ENCODE measurements at regions not wholly inside any gene's neighbourhood (a gene's known extent, or its start where the extent isn't known, plus 50 kb on each side); places are given as distances from the start of the nearest gene placed in this dataset.
"Not testable (repeated sequence)": the region's sequence is repeated elsewhere in the genome, so short reads cannot be mapped to it uniquely, and the experiment has no call there.

DNA sequence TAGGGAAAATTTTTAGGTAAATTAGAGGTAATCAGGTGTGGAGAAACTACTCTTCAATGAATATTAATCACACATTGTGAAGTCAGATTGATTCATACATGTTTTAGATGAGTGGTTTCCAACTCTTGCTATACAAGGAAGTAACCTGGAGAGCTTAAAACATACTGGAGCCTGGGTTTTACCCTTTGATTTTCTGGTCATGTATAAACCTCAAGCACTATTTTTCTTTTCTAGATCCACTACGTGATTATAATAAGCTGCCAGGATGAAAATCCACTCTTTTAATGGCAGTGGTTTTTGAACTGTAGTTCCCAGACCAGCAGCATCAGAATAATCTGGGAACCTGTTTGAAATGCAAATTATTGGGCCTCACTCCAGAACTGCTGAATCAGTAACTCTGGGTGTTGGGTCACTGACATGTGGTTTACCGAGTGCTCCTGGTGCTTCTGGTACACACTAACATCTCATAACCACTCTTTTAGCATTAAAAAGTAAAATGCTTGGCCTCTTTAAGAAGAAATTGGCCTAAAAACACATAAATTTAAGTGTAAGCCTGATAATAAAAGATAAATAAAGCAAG lies 63.4 kb downstream of the DCAF12L1 start:
- no peak for DNase-seq

DNA sequence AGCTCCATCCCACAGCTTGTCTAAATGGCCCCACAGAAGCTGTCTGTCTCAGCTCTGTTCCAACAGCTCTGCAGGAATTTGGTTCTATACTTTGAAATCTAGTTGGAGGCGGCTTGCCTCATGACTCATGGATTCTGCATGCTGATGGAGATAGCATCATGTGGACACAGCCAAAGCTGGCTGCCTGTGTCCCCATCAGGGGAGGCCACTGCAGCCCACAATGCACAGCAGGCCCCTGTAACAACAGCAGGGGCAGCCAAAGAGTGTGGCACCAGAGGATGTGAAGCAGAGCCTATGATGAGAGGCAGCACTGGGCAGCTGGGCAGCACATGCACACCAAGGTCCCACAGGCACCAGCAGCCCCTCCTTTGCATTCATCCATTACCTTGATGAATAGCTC lies 67.2 kb downstream of the DCAF12L1 start:
- DNase-seq = peak; percentile 0

DNA sequence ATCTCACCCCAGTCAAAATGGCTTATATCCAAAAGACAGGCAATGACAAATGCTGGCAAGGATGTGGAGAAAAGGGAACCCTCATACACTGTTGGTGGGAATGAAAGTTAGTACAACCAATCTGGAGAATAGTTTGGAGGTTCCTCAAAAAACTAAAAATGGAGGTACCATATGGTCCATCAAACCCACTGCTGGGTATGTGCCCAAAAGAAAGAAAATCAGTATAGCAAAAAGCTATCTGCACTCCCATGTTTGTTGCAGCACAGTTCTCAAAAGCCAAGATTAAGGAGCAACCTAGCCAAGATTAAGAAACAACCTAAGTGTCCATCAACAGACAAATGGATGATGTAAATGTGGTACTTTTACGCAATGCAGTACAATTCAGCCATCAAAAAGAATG lies 70.7 kb downstream of the DCAF12L1 start:
- no peak for DNase-seq

GRCh38 chrX:126459896-126460826 lies 92.5 kb downstream of the DCAF12L1 start:
- DNase-seq = not testable (repeated sequence)

- no peak for DNase-seq
These were observed 96.5 kb downstream of the DCAF12L1 start for GRCh38 chrX:126456136-126456535.

DNA sequence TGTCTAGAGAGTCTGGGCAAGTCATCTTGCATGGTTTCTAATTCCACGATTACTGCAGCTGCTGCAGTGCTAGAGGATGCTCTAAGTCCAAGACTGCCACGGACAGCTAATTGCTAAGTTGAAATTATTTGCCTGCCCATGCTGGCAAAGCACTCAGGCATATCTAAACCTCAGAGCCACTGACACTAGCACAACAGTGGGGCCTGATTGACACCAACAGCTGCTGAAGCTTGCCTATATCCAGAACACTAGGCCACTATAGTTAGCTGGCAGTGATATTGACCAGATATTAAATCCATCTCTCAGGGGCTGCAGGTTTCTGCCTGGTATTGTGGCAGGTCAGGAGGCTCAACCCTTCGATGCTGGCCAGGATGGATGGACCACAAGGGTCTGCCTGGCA lies 103.9 kb downstream of the DCAF12L1 start:
- DNase-seq = no peak
